SK-N-SH treated with all-trans-retinoic acid at 6 μM for 48 hours (cell line): ENCODE measurements at regions not wholly inside any gene's neighbourhood (a gene's known extent, or its start where the extent isn't known, plus 50 kb on each side); places are given as distances from the start of the nearest gene placed in this dataset.

Experiments used
- ARNTL ChIP-seq: fragments of 450-650 bp; formaldehyde crosslinking; IDR thresholded peaks from 2 replicates; pipeline ENCODE4 v1.5.0; 2020; ENCODE audit warnings: low read depth, mild to moderate bottlenecking, moderate library complexity, borderline replicate concordance
- BACH2 ChIP-seq: fragments of 250-450 bp; sonication (Bioruptor Pico); IDR thresholded peaks from 2 replicates; pipeline ENCODE4 v1.9.0; 2021; ENCODE audit warnings: mild to moderate bottlenecking, borderline replicate concordance
- RARB ChIP-seq: fragments of 250-450 bp; sonication (Bioruptor Pico); IDR thresholded peaks from 2 replicates; pipeline ENCODE4 v1.8.0; 2021; ENCODE audit warnings: mild to moderate bottlenecking, moderate library complexity
- TCF4 ChIP-seq: fragments of 250-450 bp; sonication (Bioruptor Pico); IDR thresholded peaks from 2 replicates; pipeline ENCODE4 v1.8.0; 2021; ENCODE audit warnings: mild to moderate bottlenecking, moderate library complexity, borderline replicate concordance
- ZNF8 ChIP-seq: fragments of 450-650 bp; formaldehyde crosslinking; IDR thresholded peaks from 2 replicates; pipeline ENCODE4 v1.5.0; 2020; ENCODE audit warnings: mild to moderate bottlenecking, moderate library complexity
- TF ChIP-seq, protein P1 (sequence below): fragments of 250-450 bp; sonication (Bioruptor Pico); IDR thresholded peaks from 2 replicates; pipeline ENCODE4 v1.8.0; 2020; ENCODE audit warnings: mild to moderate bottlenecking, moderate library complexity, borderline replicate concordance
- TF ChIP-seq, protein P2 (sequence below): fragments of 250-450 bp; sonication (Bioruptor Pico); IDR thresholded peaks from 2 replicates; pipeline ENCODE4 v1.5.1; 2020; ENCODE audit warnings: low read depth, mild to moderate bottlenecking, moderate library complexity

DNA sequence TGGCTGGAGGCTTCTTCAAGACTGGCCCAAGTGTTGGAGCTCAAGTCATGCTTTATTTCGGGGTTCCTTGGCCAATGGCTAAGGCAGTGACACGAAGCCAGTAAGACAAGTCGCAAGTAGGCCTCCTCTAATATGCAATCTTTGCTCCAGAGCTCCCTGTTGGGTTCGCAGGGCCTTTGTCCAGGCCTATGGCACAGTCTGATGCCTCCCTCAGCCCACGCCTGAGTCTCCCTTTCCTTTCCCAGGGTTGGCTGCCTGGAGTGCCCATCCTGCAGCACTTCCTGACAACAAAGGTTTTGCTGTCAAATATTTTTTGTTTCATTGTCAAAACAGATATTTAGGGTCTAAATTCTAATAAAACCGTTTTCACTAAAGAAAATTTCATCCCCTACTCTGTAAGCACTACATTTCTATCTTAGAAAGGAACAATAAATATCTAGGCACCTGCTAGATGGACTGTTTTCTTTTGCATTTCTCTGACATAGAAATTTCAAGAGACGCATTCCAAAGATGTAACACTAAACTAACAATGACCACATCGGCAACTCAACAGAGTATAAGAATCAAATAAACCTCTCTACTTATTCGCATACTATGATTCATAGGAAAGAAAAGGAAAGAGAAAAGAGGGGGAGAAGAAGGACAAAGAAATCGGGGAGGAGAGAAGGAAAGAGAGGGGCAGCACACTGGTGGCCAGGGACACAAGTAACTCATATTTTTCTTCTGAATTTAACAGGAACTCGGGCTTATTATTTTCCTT is 393.1 kb upstream of the ATP11B start:
- TF ChIP-seq, protein P1, sequence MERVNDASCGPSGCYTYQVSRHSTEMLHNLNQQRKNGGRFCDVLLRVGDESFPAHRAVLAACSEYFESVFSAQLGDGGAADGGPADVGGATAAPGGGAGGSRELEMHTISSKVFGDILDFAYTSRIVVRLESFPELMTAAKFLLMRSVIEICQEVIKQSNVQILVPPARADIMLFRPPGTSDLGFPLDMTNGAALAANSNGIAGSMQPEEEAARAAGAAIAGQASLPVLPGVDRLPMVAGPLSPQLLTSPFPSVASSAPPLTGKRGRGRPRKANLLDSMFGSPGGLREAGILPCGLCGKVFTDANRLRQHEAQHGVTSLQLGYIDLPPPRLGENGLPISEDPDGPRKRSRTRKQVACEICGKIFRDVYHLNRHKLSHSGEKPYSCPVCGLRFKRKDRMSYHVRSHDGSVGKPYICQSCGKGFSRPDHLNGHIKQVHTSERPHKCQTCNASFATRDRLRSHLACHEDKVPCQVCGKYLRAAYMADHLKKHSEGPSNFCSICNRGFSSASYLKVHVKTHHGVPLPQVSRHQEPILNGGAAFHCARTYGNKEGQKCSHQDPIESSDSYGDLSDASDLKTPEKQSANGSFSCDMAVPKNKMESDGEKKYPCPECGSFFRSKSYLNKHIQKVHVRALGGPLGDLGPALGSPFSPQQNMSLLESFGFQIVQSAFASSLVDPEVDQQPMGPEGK, result no peak
- TF ChIP-seq, protein P2, sequence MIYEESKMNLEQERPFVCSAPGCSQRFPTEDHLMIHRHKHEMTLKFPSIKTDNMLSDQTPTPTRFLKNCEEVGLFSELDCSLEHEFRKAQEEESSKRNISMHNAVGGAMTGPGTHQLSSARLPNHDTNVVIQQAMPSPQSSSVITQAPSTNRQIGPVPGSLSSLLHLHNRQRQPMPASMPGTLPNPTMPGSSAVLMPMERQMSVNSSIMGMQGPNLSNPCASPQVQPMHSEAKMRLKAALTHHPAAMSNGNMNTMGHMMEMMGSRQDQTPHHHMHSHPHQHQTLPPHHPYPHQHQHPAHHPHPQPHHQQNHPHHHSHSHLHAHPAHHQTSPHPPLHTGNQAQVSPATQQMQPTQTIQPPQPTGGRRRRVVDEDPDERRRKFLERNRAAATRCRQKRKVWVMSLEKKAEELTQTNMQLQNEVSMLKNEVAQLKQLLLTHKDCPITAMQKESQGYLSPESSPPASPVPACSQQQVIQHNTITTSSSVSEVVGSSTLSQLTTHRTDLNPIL (CRISPR knock-in tag), result no peak
- TF ChIP-seq ARNTL (no peak), ZNF8 (CRISPR knock-in tag) (no peak), TCF4 (CRISPR knock-in tag) (no peak), BACH2 (CRISPR knock-in tag) (no peak), RARB (no peak)
